Colonic mucosa (tissue), 4 donors: ENCODE measurements at regions not wholly inside any gene's neighbourhood (a gene's known extent, or its start where the extent isn't known, plus 50 kb on each side); places are given as distances from the start of the nearest gene placed in this dataset.

Experiments used
- DNase-seq: peaks from one replicate; pipeline ENCODE4 v3.0.0-alpha.2; 2020
- H3K27ac ChIP-seq: fragments of 200-600 bp; one replicate; pipeline ENCODE4 v1.8.0; 2021
- H3K27me3 ChIP-seq: fragments of 200-600 bp; one replicate; pipeline ENCODE4 v1.8.0; 2021
- H3K36me3 ChIP-seq: fragments of 200-600 bp; one replicate; pipeline ENCODE4 v1.8.0; 2021
- H3K4me1 ChIP-seq: fragments of 200-600 bp; one replicate; pipeline ENCODE4 v1.8.0; 2021; ENCODE audit warnings: mild to moderate bottlenecking
- H3K4me3 ChIP-seq: fragments of 200-600 bp; one replicate; pipeline ENCODE4 v1.8.0; 2021
- H3K9ac ChIP-seq, 2 donors: one replicate each; pipeline ENCODE4 v1.7.0; 2013; ENCODE audit warnings: control low read depth in 2 of 2, low read depth in 2 of 2, low read length in 2 of 2
- H3K9me3 ChIP-seq: fragments of 200-600 bp; one replicate; pipeline ENCODE4 v1.8.0; 2021
- intact Hi-C: fragments of 100-400 bp; cut with DNase I; formaldehyde crosslinking; loops from one replicate; pipeline ENCODE4 v1.14.1; 2022
- TF ChIP-seq, protein P1 (sequence below): fragments of 200-600 bp; IDR thresholded peaks from one replicate; pipeline ENCODE4 v1.8.0; 2022; ENCODE audit warnings: antibody characterized with exemption, mild to moderate bottlenecking
- donor health status: healthy.
- donor health status: DM: no; HTN: no; CAD: no.
- donor health status: DM: no; HTN: no; CAD: no.

DNA sequence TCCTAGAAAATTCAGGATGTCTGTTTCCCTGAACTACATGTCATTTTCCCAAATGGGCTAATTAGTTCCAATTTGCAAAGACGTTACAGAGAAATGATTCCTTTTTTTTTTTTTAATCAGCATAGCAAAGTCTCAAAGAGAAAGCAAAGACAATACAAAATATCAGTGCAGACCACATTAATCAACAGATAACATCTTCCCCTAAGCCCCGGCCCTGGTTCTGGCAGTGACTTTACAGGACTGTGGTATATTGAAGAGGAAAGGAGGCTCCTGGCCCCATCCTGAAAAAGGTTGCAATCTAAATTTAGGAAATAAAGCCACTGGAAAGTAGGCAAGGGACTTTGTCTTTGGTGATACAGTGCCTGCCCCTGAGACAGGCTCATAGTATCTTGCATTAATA is 836.5 kb downstream of the NTRK3 start:
- no peak for DNase-seq
- no peaks in the 10 kb centered on the region for H3K36me3 ChIP-seq
- no peak overlapping the region for H3K4me3 ChIP-seq
- TF ChIP-seq, protein P1, sequence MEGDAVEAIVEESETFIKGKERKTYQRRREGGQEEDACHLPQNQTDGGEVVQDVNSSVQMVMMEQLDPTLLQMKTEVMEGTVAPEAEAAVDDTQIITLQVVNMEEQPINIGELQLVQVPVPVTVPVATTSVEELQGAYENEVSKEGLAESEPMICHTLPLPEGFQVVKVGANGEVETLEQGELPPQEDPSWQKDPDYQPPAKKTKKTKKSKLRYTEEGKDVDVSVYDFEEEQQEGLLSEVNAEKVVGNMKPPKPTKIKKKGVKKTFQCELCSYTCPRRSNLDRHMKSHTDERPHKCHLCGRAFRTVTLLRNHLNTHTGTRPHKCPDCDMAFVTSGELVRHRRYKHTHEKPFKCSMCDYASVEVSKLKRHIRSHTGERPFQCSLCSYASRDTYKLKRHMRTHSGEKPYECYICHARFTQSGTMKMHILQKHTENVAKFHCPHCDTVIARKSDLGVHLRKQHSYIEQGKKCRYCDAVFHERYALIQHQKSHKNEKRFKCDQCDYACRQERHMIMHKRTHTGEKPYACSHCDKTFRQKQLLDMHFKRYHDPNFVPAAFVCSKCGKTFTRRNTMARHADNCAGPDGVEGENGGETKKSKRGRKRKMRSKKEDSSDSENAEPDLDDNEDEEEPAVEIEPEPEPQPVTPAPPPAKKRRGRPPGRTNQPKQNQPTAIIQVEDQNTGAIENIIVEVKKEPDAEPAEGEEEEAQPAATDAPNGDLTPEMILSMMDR, result no peak
- no peaks in the 10 kb centered on the region for H3K27me3 ChIP-seq
- no peak overlapping the region for H3K9ac ChIP-seq
- H3K27ac ChIP-seq, result no peak overlapping the region
- no peaks in the 10 kb centered on the region for H3K4me1 ChIP-seq
- no peaks in the 10 kb centered on the region for H3K9me3 ChIP-seq
- intact Hi-C loops, result no loop called here

DNA sequence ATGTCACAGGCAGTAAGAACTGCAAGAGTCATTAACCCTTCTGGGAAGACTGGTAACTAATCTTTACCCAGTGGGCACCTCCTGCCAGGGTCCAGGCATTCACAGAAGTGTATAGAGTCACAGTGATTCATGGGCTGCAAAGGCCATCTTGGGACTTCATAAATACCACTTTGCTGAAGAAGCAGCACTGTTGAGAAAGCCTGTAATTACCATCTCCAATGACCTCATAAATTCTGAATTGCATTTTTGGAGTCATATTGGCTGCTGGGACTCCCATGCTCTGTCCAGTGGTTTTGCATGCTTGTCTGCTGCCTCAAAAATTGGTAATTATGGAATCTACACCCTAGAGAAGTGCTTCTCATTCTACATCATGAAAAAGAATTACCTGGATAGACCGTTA is 837.2 kb downstream of the NTRK3 start:
- TF ChIP-seq, protein P1, result no peak
- Histone ChIP-seq H3K9ac (no peak overlapping the region), H3K4me1 (no peaks in the 10 kb centered on the region), H3K27me3 (no peaks in the 10 kb centered on the region), H3K36me3 (no peaks in the 10 kb centered on the region), H3K4me3 (no peak overlapping the region), H3K27ac (no peak overlapping the region), H3K9me3 (no peaks in the 10 kb centered on the region)
- no peak for DNase-seq
- intact Hi-C loops, result no loop called here

DNA sequence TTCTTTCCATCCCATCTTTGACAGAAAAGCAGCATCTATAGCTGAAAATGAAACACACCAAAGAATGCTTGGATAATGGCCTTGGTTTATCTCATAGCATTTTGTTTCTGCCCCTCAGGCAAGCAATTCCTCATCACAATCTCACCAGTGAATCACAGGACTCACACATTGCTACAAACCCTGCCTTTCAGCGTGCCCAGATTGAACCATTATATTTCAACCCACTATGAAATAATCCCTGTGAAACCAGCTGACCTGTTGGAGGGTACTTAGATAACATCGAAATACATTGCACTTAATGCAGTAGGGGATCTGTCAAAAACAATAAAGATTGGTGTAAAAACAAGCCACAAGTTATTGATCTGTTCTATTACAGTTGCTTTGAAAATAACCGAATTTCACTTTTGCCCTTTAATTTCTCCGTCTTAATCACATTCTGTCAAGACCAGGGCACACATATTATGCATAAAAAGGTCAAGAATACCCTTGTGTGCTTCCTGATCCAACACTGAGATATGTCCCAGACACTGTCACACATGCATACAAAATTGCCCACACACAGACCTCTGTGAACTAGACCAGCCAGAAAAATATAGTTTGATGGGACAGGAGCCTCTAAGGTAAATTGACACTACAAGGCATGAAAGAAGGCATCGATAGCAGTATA is 839.8 kb downstream of the NTRK3 start:
- no peak for DNase-seq
- Histone ChIP-seq H3K9me3 (no peaks in the 10 kb centered on the region), H3K9ac (no peak overlapping the region), H3K4me1 (no peaks in the 10 kb centered on the region), H3K36me3 (no peaks in the 10 kb centered on the region), H3K4me3 (no peak overlapping the region), H3K27me3 (no peaks in the 10 kb centered on the region), H3K27ac (no peak overlapping the region)
- TF ChIP-seq, protein P1, result no peak
- intact Hi-C loops, result no loop called here

DNA sequence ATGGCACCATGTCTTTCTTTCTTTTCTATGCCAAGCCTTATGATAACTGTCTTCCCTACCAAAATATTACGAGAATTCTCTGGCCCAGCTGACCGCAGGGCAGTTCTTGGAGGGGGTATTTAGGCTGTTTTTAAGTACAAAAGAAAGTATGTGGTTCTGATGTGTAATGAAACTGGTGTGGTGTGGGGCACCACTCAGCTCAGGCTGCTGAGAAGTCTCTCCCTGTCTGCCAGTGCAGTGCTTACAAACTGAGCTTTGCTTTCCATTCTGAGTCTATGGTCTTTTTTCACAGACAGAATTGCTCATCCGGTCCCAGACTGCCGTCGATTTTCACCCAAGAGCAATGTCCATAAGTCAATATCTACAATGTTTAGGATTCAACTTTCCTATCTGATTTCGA is 847.6 kb downstream of the NTRK3 start:
- no peak overlapping the region for H3K27ac ChIP-seq
- H3K9ac ChIP-seq, result no peak overlapping the region
- TF ChIP-seq, protein P1, result no peak
- no peaks in the 10 kb centered on the region for H3K36me3 ChIP-seq
- no peak overlapping the region for H3K4me3 ChIP-seq
- DNase-seq, result no peak
- intact Hi-C loops, result no loop called here
- no peaks in the 10 kb centered on the region for H3K4me1 ChIP-seq
- no peaks in the 10 kb centered on the region for H3K9me3 ChIP-seq
- no peaks in the 10 kb centered on the region for H3K27me3 ChIP-seq

DNA sequence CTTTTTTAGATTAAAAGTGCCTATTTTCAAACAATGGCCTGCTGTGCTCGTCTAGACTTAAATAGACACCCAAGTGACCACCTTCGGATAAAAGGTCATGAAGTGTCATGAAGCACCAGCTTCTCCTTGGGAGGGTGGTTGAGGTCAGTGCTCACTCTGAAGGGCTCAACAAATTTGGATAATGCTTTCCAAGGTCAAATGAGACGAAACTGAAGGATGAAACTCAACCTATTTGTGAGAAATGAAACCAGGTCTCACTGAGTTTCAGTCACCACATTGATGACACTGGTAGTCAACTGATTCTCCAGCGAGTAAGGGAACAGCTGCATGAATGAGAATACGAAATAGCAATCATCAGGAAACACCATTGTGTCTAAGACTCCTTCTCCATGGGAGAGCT is 852.6 kb downstream of the NTRK3 start:
- H3K4me3 ChIP-seq, result no peak overlapping the region
- TF ChIP-seq, protein P1, result no peak
- intact Hi-C loops, result no loop called here
- H3K4me1 ChIP-seq, result no peaks in the 10 kb centered on the region
- H3K36me3 ChIP-seq, result no peaks in the 10 kb centered on the region
- DNase-seq, result no peak
- H3K9me3 ChIP-seq, result no peaks in the 10 kb centered on the region
- no peak overlapping the region for H3K9ac ChIP-seq
- H3K27ac ChIP-seq, result no peak overlapping the region
- H3K27me3 ChIP-seq, result no peaks in the 10 kb centered on the region
